ENCODE measurements at regions not wholly inside any gene's neighbourhood (a gene's known extent, or its start where the extent isn't known, plus 50 kb on each side); places are given as distances from the start of the nearest gene placed in this dataset.
"Not testable (repeated sequence)": the region's sequence is repeated elsewhere in the genome, so short reads cannot be mapped to it uniquely, and the experiment has no call there.

- TF ChIP-seq CTCF (IDR thresholded peaks at IDR 0.05; ENCODE audit: control extremely low read depth in 1 of 3, insufficient read depth in 1 of 3, low read depth in 1 of 3, low read length in 3 of 3), result no peak
- no peak for TF ChIP-seq RNF2 (IDR thresholded peaks at IDR 0.05; ENCODE audit: borderline replicate concordance, low read depth, low read length, missing control alignments, poor library complexity, severe bottlenecking)
- no peak for TF ChIP-seq GTF2F1 (IDR thresholded peaks at IDR 0.05; ENCODE audit: borderline replicate concordance, low read depth, low read length)
- TF ChIP-seq SIN3A (conservative IDR thresholded peaks at IDR 0.05 in 1 of 2, IDR thresholded peaks at IDR 0.05 in 1 of 2; ENCODE audit: low read depth in 1 of 2, low read length in 2 of 2), result no peak
Observed at GRCh38 chr6:81023007-81023582, 729.4 kb downstream of the TENT5A start (continued).

GRCh38 chr6:81017586-81017985 lies 734.9 kb downstream of the TENT5A start:
- CTCF ChIA-PET (ENCODE audit: partially characterized antibody); H3K4me1 ChIP-seq (replicated peaks in 1 of 4; ENCODE audit: control insufficient read depth in 3 of 4, insufficient read depth in 4 of 4, low read length in 3 of 4); H3K14ac ChIP-seq (ENCODE audit: insufficient read length); FAIRE-seq; H3K27ac ChIP-seq (ENCODE audit: low read depth, low read length); H3K9ac ChIP-seq (replicated peaks in 1 of 4; ENCODE audit: extremely low read depth in 1 of 4, low read depth in 3 of 4, low read length in 3 of 4); H3K4me3 ChIP-seq (ENCODE audit: extremely low read depth in 1 of 4, insufficient read depth in 2 of 4, low read depth in 3 of 4, low read length in 4 of 4); H3K23me2 ChIP-seq (ENCODE audit: low read depth, low read length); H4K8ac ChIP-seq (ENCODE audit: extremely low read depth, insufficient read depth, low read length); H3K4ac ChIP-seq (replicated peaks; ENCODE audit: insufficient read length, low read depth, low read length); DNase-seq (ENCODE audit: low read depth in 1 of 2, low spot score in 2 of 2); H2BK5ac ChIP-seq (ENCODE audit: low read depth, low read length); H3K4me2 ChIP-seq (ENCODE audit: insufficient read depth in 1 of 2, low read depth in 2 of 2, low read length in 2 of 2); H3K36me3 ChIP-seq (ENCODE audit: control insufficient read depth in 2 of 4, insufficient read depth in 4 of 4, low read length in 3 of 4); H3K79me2 ChIP-seq (ENCODE audit: control insufficient read depth in 1 of 2, insufficient read depth in 2 of 2, low read length in 2 of 2); H2BK20ac ChIP-seq (ENCODE audit: low read length); H4K20me1 ChIP-seq (replicated peaks in 1 of 2; ENCODE audit: control insufficient read depth in 1 of 2, insufficient read depth in 2 of 2, low read length in 2 of 2); H2BK12ac ChIP-seq (ENCODE audit: low read depth, low read length); H3K18ac ChIP-seq (ENCODE audit: extremely low read depth, low read length); H3K79me1 ChIP-seq (ENCODE audit: low read depth, low read length); POLR2A ChIA-PET (ENCODE audit: partially characterized antibody); H2AK5ac ChIP-seq (ENCODE audit: low read depth, low read length); H4K5ac ChIP-seq (ENCODE audit: insufficient read length, low read depth, low read length); H2BK120ac ChIP-seq (replicated peaks; ENCODE audit: low read depth, low read length); H3K23ac ChIP-seq (ENCODE audit: insufficient read length); H2AFZ ChIP-seq (ENCODE audit: low read length); H3K56ac ChIP-seq (replicated peaks; ENCODE audit: insufficient read length, low read depth, low read length); H3K27me3 ChIP-seq (replicated peaks in 1 of 4; ENCODE audit: control insufficient read depth in 3 of 4, extremely low read depth in 1 of 4, insufficient read depth in 3 of 4, low read length in 3 of 4); H4K91ac ChIP-seq (replicated peaks; ENCODE audit: insufficient read length, low read length); H2BK15ac ChIP-seq (ENCODE audit: low read length): not testable (repeated sequence)
- peaks cover 30% of the 10 kb centered on the region in 2 experiments for H3K9me3 ChIP-seq (ENCODE audit: insufficient read depth in 2 of 2, low read depth in 1 of 2, low read length in 1 of 2)
- WGBS, 2 experiments (ENCODE audit: extremely low coverage in 1 of 2, insufficient coverage in 1 of 2, insufficient read length in 1 of 2, insufficient replicate concordance in 2 of 2, low coverage in 1 of 2, low lambda C conversion rate in 2 of 2, missing lambda C conversion rate in 1 of 2), result 98% methylated on average over 6 of the region's 6 CpGs; no CpG with 5 or more reads in 1 of the 2 experiments

Measured in H1 (cell line).